GM12874 (cell line): ENCODE measurements at regions not wholly inside any gene's neighbourhood (a gene's known extent, or its start where the extent isn't known, plus 50 kb on each side); places are given as distances from the start of the nearest gene placed in this dataset.

Experiments
- TF ChIP-seq, protein P1 (sequence below): IDR thresholded peaks from 2 replicates; pipeline ENCODE4 v1.5.1; 2011; ENCODE audit warnings: low read depth, mild to moderate bottlenecking, control low read depth, low read length, moderate library complexity; ENCODE audit not compliant: insufficient read depth

DNA sequence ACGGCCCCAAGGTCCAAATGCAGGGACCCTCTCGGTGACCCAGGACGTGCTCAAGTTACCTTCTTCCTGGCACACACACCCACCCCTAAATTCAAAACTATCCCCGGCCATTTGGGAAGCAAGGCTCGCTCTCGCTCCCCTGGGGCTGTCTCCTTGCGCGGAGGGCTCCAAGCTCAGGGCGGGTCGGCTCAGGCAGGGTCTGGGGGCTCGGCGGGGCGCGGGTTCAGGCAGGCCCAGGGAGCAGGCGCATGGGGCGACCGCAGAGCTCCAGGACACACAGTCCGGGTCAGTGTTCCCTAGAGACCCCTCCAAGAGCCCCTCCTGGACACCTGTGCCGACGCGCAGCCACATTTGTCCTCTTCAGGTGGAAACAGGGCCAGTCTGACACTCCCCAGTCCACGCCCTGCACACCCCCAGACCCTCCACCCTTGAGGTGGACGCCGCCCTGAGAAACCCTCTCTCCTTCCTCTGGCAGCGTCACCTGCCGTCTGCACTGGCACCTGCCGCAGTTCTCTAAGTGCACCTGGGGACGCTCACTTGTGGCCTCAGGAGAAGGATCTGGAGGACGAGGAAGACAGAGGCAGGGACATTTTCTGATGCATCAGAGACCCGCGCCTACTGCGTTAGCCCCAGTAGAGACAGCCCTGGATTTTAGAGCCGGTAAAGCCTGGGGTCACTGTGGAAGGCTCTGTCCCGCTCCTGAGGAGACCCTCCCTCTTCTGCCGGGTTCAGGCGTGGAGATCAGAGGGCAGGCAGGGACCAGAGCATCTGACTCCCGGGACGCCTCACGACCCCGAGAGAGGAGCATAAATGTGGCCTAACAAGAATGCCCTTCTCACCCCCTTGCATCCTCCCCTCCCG, 138.8 kb downstream of the TWIST2 start:
- TF ChIP-seq, protein P1, sequence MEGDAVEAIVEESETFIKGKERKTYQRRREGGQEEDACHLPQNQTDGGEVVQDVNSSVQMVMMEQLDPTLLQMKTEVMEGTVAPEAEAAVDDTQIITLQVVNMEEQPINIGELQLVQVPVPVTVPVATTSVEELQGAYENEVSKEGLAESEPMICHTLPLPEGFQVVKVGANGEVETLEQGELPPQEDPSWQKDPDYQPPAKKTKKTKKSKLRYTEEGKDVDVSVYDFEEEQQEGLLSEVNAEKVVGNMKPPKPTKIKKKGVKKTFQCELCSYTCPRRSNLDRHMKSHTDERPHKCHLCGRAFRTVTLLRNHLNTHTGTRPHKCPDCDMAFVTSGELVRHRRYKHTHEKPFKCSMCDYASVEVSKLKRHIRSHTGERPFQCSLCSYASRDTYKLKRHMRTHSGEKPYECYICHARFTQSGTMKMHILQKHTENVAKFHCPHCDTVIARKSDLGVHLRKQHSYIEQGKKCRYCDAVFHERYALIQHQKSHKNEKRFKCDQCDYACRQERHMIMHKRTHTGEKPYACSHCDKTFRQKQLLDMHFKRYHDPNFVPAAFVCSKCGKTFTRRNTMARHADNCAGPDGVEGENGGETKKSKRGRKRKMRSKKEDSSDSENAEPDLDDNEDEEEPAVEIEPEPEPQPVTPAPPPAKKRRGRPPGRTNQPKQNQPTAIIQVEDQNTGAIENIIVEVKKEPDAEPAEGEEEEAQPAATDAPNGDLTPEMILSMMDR = no peak

DNA sequence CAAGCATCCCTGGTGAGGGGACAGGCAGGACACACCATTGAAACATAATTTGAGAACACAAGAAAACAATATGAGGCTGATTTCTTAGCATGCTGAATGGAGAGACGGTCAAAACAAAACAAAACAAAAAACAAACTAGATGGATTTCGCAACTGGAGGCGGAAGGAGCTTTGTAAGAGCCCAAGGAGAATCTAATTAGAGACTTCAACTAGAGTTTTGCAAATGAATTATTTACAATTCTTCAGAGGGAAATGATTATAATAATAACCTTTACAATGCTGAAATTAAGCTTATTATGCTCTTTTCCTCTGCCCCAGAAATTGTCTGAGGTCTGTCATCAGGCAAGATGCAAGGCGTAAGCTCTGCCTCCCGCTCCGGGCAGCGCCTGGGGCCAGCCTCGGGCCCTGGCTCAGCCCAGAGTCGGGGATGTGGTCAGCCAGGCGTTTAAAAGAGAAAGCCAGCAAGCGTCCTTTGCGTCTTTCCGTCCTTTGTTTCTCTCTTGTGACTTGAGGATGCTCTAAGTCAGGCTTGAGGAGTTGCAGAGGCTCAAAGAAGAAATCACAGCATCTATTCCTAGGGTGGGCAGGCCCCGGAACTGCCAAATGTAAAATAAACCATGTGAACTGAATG, 139.6 kb downstream of the TWIST2 start:
- TF ChIP-seq, protein P1 = no peak

DNA sequence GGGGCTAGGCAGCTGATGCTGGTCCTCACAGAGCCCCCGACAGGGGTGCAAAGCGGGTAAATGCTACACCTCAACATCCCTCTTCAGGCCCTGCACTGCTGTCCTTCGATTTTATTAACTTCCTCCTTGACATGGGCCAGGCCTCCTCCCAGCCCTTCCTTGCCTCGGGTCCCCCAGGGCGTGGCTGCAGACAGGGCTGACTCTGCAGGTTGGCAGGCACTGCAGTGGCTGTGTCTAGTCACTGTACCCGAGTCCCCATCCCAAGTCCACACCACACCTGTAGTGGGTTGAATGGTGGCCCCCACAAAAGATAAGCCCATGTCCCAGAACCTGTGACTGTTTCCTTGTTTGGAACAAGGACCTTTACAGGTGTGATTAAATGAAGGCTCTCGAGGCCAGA, 140.2 kb downstream of the TWIST2 start:
- TF ChIP-seq, protein P1 = no peak

DNA sequence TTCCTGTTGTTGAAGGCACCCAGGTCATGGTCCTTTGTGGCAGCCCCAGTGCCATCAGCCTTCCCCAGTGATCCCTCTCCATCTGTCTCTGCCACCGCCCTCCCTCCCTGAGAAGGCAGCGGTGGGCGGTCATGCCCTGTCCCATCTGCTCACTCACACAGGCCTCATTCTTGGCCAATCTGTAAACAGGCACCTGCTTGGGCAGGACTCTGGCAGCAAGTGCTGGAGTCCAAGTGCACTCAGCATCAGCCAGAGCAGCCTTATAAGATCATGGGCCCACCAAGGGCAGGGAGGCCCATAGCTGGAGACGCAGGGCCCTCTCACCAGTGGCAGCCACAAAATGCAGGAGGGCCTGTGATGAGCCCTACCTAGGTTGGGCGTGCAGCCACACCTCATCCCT, 140.9 kb downstream of the TWIST2 start:
- TF ChIP-seq, protein P1 = no peak

DNA sequence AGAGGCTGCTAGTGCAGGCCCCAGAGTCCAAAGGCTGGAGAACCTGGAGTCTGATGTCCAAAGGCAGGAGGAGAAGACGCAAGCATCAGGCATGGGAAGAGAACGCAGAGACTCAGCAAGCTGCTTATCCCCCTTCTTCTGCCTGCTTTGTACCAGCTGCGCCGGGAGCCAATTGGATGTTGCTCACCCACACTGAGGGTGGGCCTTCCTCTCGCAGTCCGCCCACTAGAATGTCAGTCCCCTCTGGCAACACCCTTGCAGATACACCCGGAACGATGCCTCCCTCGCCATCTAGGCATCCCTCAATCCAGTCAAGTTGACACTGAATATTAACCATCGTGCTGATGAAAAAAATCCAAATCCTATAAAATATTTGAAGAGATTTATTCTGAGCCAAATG, 141.6 kb downstream of the TWIST2 start:
- TF ChIP-seq, protein P1 = no peak

DNA sequence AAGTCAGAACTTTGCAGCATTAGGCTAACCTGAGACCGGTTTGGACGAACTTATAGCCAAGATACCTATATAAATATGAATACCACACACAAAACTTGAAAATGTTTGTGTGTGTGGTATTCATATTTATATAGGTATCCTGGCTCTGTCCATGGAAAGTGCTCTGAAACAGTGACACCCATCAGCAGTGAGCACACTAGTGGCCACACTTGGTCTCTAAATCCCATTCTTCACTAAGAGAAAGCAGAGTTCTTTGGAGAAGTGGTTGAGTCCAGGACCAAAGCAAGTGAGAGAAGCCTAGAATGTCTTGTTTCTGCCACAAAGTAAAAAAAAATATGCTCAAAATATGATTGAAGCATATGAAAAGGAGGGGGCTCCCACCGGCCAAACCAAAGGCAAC, 146.5 kb downstream of the TWIST2 start:
- TF ChIP-seq, protein P1 = no peak

DNA sequence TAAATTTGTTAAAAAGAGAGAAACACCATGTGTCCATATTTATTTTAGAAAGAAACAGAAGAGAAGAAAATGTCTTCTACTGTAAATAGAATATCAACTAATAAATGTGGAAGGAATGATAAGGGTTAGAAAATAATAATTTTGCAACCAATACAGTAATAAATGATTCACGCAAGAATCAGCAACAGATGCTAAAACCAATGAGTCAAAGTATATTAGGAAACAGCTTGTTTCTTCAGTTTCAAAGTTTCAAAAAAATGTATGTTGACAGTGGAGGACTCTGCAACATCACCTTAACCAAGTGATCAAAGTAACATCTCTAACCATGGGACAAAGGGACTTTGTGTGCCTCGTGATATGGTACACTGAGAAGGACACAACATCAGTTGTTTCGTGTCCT, 147.0 kb downstream of the TWIST2 start:
- TF ChIP-seq, protein P1 = no peak
